ENCODE measurements at regions not wholly inside any gene's neighbourhood (a gene's known extent, or its start where the extent isn't known, plus 50 kb on each side); places are given as distances from the start of the nearest gene placed in this dataset.
"Not testable (repeated sequence)": the region's sequence is repeated elsewhere in the genome, so short reads cannot be mapped to it uniquely, and the experiment has no call there.

DNA sequence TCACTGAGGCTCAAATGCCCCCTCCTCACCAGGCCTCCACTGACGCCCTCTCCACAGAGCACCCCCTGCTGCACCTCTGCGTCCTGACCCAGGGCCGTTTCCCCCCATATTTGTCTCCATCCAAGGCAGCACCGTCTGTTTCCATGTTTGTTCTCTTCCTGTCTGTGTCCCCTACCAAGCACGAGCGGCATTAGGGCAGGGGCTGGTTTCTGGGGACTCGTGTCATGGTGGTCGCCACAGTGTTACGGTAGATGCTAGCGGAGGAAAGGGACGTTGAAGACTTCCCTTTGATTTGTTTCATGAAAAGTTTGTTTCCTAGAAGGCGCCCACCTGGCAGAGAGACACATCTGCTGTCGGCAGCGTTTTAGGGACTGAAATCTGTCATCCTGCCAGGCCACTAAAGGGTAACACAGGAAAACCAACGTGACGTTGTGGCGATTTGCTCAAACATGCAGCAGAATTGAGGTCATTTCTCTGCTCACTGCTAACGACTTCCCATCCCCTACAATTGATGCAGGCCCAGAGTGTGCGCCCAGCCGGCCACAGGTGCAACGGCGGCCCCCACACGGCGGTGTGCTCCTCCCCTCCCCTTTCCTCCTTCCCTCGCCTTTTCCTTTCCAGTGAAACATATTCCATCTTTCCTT is 79.3 kb upstream of the IRX4 start:
- no peak for DNase-seq

DNA sequence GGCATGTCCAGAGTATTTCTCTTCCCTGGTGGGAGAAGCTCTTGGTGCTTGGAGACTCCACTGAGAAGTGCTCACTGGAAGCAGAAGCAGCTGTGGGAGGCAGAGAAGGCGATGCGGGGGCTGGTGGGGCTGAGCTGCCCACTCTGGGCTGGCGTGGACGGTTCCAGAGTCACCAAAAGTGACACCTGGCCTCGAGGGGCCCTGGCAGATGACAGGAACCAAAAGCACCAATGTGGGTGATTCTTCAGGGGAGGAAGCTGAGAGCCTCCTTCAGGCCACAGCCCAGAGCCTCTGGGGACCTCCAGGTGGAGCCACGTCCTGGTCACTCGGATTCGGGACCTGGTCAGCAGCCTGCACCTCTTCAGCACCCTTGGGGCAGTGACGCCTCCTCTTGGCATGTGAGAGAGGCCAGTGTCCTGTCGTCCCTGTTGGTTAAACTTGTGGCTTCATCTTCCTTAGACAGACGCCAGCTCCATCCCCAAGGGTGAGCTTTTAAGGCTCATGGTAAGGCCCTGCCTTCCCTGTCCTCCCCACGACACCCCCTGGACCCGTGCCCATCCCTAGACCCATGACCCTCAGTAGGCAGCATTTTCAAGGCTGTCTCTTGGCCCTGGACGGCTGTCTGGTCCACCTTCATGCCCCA is 78.7 kb upstream of the IRX4 start:
- no peak for DNase-seq

DNA sequence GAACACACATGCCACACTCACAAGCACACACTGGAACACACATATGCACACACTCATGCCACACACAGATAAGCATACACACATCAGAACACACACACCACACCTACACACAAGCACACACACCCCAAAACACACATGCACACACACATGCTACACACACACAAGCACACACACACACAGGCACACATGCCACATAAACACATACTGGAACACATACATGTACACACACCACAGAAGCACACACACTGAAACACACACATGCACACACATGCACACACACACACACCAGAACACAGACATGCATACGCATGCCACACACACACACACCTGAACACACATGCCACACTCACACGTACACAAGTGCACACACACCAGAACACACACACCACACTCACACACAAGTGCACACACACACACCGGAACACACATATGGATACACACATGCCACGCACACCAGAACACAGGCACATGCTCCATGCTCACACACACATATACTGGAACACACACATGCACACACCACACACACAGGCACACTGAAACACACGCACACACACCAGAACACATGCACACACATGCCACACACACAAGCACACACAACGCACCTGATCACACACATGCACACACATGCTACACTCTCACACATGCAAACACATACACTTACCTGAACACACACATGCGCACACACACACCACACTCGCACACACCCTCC is 78.0 kb upstream of the IRX4 start:
- no peak for DNase-seq

DNA sequence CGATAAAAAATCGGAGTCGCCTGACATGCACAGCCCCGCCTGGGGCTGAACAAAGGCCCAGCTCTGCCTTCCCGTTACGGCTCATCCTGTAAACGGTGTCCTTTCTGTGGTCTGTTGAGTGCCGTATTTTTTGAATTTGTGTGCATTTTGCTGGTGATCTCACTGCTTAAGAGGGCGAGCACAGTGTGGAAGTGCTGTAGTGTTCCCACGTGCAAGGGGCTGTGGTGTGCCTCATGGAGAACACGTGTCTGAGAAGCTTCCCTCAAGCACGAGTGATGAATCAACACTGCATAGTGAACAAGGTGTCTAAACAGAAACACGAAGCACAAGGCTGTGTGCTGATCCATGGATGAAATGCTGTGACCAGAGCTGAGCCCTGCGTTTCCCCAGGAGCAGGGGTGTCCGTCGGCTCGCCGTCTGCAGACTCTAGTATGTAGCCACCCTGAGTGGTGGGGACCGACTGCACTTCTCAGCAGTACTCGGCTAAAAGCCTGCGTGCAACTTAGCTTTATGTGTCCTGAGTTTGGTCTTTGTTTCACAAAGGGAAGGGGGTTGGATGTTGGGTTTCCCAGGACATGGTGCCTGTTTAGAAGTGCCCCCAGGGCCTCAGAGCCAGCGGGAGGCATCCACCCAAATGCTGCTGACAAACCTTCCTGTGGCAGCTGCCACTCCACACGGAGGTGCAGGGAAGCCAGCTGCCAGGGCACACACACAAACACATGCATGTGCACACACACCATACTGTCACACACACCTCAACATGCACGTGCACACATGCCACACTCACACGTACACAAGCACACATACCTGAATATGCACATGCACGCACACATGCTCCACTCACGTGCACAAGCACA is 77.2 kb upstream of the IRX4 start:
- DNase-seq = no peak

DNA sequence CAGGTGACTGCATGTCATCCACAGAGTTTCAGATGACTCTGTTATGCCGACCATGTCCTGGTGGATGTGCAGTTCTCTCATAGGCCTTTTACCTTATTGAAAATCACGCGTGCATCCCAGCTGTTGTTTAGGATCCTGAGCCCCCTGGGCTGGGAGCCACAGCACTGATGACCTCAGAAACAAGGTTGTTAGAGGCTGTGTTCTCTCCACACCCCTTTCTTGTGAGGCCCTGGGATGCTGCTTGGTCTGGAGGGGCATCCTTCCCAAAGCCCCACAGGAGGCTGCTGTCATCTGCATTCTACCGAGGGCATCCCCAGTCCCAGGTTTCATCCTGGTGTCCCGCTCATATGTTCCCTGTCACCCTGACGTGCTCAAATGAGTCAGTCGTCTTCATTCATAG is 76.5 kb upstream of the IRX4 start:
- no peak for DNase-seq

GRCh38 chr5:1958211-1959010 is 75.7 kb upstream of the IRX4 start:
- no peak for DNase-seq

GRCh38 chr5:1955586-1955985 is 72.9 kb upstream of the IRX4 start:
- DNase-seq = no peak

GRCh38 chr5:1953710-1954109 is 71.0 kb upstream of the IRX4 start:
- not testable (repeated sequence) for DNase-seq

DNA sequence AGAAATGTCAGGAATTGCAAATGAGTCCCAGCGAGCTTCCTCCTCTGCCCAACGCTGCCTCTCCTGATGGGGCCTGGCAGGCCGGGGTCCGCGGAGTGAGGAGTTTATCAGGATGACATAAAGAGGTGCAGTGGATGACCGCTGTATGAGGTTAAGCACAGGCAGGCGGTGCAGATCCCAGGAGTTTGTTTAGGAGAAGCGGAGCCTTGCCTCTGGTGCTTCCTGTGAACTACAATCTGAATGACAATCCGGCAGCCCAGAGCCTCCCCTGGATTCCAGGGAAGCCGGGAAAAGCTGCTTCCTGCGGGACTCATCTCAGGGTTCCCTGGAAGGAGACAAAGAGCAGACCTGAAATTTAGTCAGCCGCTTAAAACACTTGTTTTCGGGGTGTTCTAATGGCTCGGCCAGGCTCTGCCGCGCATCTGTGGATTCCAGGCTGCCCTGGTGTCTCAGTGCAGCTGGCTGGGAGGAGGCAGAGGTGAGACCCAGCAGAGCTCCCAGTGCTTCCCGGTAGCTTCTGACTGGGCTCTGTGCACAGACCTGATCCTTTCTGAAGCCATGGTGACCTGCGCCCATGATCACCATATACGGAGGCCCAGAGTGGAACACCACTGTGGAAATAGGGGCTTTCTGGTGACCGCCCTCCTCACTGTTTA is 69.8 kb upstream of the IRX4 start:
- DNase-seq = no peak

DNA sequence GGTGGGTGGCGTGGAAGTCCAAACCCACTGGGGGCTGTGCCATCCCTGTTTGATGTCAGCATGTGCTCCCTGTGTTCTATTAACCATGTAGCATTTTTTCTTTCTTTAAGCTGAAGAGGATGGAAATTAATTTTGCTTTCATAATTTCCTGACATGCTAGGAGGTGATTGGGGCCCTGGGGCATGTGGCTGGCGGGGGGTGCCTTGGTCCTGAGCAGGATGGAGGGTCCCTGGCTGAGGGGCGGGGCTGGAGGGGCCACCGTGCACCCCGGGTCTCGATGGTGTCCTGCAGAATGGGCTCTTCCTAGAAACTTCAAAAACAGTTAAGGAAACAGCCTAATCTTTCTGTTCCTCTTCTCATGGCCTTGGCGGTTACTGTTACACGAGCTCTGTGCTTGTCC is 69.3 kb upstream of the IRX4 start:
- no peak for DNase-seq

GRCh38 chr5:1951165-1951816 is 68.6 kb upstream of the IRX4 start:
- no peak for DNase-seq

DNA sequence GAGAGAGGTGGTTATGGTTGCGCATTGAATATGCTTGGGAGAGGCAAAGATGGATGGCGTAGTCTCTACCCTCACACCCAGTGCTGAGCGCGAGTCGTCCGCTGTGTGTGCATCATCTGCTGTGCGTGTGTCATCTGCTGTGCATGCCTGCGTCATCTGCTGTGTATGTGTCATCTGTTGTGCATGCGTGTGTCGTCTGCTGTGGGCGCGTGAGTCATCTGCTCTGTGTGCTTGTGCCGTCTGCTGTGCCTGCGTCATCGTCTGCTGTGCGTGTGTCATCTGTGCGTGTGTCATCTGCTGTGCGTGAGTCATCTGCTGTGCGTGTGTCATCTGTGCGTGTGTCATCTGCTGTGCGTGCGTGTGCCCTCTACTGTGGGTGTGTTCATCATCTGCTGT is 68.0 kb upstream of the IRX4 start:
- DNase-seq = no peak

DNA sequence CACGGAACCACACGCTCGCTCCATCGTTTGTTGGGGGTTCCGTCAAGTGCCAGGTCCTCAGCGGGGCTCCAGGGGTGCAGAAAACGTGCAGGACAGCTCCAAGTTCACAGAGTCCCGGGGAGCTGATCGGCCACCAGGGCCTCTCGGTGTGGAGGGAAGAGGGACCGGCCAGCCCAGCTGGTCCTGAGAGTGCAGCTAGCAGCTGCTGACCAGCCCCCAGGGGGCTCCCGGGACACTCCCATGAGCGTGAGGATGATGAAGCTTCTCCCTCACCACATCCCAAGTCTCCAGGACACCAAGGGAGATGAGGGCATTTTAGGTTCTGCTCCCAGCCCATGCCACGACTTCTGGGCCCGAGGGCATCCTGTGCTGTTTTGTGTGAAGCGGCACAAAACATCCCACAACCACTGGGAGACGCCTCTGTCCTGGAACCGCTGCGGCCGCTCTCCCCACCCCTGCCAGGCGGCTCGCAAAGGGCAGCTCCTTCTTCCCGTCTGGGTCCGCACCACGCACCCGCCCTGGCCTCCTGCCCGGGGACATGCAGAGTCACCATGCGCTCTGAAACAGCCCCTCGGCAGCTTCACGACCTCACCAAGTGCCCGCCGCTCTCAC is 67.5 kb upstream of the IRX4 start:
- no peak for DNase-seq

- DNase-seq = no peak
Observed at GRCh38 chr5:1949253-1949652, 66.5 kb upstream of the IRX4 start.

GRCh38 chr5:1948663-1949191 is 66.0 kb upstream of the IRX4 start:
- DNase-seq = no peak

DNA sequence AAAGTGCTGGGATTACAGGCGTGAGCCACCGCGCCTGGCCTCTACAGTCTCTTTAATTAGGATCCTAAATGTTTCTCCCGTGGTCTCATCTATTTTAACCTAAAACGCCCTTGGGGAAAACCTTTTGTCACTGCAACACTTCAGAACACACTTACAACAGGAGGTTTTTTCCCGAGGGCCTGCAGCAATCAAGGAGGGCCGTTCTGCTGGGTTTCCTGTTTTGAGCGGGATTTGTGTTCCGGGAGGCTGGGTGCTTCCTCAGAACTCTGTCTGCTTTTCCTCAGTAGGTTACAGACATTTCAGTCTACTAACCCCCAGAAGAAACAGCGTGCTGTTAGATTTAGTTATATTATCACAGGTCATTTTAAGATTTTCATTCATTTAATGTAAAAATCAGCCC is 65.4 kb upstream of the IRX4 start:
- no peak for DNase-seq

DNA sequence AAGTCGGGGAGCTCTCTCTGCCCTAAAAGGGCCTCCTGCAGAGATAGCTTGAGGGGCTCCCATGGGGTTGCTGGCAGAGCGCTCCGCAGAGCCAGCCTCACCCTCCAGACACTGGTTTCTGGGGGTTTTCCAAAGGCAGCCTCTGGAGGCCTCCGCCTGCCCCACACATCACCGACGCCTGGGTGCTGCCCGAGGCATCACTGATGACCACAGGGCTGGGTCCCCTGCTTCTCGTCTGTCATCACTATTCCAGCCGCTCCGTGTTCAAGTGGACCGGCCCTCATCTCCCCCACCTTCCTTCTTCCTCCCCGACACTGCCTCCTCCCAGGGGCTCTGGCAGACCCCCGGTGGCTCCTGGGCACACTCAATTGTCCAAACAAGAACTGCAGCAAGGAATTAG is 64.1 kb upstream of the IRX4 start:
- DNase-seq = no peak

DNA sequence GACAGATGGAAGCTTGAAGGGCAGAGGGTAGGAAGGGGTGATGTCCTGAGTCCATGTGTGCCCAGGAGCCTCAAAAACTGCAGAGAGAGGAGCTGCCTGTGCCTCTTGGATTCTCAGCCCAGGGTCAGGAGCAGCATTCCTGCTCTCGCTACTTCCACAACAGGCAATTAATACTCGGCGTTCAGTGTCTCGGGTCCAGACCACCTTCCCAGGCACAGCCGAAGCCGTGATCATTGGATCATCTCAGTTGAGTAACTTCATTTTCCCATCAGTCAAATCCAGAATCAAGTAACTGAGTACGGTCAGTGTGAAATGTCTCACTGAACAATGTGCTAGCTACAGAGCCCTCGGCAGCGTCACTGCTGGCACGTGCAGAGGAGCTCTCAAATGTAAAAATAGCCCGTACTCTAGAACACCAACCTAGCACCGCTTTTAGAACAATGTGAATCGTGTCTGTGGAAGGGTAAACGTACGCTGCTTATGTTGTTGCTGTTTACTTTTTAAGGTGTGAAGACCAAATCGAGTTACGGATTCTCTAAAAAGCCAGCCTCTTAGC is 63.5 kb upstream of the IRX4 start:
- DNase-seq = no peak

GRCh38 chr5:1945606-1946005 is 62.9 kb upstream of the IRX4 start:
- no peak for DNase-seq

GRCh38 chr5:1944408-1944807 is 61.7 kb upstream of the IRX4 start:
- DNase-seq = no peak

DNA sequence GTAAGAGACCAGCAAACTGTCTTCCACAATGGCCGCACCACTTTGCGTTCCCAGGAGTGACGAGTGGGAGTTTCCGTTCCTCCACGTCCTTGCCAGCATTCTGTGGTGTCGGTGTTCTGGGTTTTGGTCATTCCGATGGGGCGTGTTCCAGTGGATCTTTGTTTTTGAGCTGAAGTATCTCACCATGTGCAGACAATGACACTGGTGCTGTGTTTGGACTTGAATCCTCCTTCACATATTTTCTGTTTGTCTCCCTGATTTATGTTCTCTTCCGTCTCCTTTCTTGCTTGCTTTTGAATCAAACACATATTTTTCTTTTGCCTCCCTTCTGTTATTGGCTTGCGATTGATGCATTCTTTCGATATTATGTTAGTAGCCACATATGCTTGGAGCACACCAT is 60.8 kb upstream of the IRX4 start:
- no peak for DNase-seq
